HS-5 (cell line): ENCODE measurements at regions not wholly inside any gene's neighbourhood (a gene's known extent, or its start where the extent isn't known, plus 50 kb on each side); places are given as distances from the start of the nearest gene placed in this dataset.

Experiments used
- DNase-seq: peaks from one replicate; pipeline ENCODE4 v3.0.0-alpha.2; 2012; ENCODE audit warnings: low read depth

- no peak for DNase-seq
Measured at GRCh38 chr11:119885067-119885466, 156.1 kb upstream of the NECTIN1 start.

DNA sequence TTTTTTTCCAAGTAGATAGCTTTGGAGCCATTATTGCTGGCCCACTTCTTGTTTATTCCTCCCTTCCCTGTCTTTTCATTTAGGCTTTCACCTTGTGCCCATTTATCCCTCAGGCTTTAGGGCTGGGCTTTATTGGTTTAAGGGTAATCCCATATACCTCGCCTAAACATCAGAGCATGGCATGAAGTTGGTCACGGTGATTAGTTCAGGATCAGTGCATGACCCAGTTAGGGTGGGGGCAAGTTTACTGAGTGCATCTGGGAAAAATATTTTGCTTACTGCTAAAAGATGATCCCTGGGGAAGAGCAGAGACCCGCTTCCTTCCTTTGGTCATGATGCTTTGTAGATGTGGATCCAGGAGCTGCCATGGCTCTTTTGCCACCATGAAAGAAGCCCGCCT lies 153.3 kb upstream of the NECTIN1 start:
- no peak for DNase-seq

DNA sequence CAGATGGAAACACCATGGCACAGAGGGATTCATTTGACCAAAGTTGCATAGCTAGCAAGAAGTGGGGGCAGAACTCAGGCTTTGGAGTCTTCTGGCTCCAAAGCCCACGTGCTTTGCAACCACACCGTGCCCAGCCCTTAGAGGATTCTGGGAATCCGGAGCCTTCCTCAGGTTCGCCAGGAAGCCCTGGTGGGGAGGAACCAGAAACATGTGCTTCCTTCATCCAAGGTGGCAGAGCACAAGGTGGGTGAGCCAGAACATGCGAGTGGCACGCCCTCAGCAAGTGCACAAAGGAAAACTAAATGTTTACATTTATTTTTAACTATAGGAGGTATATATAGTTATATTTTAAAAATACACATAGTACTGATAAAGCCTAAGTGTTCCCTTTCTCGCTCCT lies 151.9 kb upstream of the NECTIN1 start:
- DNase-seq, result no peak

- DNase-seq, result no peak
Measured at GRCh38 chr11:119880143-119880542, 151.1 kb upstream of the NECTIN1 start.

DNA sequence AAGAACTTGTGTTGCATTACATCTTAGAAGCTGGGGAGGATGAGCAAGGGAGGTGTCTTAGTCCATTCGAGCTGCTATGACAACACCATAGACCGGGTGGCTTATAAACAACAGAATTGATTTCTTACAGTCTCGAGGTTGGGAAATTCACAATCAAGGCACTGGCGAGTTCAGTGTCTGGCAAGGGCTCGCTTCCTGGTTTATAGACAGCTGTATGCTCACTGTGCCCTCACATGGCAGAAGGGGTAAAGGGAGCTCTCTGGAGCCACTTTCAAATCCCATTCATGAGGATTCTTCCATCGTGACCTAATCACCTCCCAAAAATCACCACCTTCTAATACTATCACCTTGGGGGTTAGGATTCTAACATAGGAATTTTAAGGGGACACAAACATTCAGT lies 150.0 kb upstream of the NECTIN1 start:
- DNase-seq, result no peak

- DNase-seq, result no peak
Measured at GRCh38 chr11:119876841-119877240, 147.8 kb upstream of the NECTIN1 start.

GRCh38 chr11:119875841-119876600 lies 147.0 kb upstream of the NECTIN1 start:
- no peak for DNase-seq

GRCh38 chr11:119874660-119875238 lies 145.7 kb upstream of the NECTIN1 start:
- DNase-seq, result no peak

GRCh38 chr11:119873761-119874421 lies 144.9 kb upstream of the NECTIN1 start:
- DNase-seq, result no peak

- DNase-seq, result no peak
Measured at GRCh38 chr11:119872611-119873310, 143.8 kb upstream of the NECTIN1 start.

DNA sequence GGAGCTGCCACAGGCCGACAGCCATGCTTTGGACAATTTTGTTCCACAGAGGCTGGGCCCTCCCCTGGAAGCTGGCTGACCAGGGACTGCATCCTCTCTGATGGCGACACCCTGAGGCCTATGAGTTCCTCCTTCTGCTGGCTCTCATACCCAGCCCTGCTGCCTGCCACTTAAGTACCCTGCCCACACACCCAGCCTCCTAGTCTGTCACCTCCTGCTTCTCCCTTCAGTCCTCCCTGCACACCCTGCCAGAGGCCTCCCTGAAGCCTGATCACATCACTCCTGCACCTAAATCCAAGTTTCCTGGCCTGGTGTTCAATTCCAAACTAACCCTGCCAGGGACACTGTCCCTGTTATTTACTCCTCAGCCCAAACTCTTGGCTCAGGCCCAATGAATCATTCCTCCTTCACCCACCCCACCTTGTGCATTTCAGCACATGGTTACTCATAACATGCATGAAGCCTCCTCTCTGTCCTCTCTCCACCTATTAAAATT lies 136.7 kb upstream of the NECTIN1 start:
- DNase-seq, result no peak

DNA sequence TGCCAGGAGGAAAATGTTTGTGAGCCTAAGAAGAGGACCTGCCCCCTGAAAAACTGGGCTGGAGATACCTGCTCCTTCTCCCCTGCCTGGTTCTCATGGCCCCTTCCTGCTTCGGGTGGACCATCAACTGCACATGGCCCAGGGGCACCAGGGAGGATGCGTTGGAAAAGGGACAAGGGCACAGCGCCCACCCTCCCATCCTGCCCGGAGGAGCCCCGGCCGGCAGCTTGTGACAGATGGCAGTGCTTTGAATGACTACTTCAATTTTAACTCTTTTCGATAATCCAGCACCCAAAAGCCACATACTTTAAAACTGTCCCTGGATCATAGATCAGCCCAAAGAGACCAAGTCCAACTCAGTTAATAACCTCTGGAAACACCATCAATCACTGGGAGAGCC lies 135.8 kb upstream of the NECTIN1 start:
- DNase-seq, result no peak

DNA sequence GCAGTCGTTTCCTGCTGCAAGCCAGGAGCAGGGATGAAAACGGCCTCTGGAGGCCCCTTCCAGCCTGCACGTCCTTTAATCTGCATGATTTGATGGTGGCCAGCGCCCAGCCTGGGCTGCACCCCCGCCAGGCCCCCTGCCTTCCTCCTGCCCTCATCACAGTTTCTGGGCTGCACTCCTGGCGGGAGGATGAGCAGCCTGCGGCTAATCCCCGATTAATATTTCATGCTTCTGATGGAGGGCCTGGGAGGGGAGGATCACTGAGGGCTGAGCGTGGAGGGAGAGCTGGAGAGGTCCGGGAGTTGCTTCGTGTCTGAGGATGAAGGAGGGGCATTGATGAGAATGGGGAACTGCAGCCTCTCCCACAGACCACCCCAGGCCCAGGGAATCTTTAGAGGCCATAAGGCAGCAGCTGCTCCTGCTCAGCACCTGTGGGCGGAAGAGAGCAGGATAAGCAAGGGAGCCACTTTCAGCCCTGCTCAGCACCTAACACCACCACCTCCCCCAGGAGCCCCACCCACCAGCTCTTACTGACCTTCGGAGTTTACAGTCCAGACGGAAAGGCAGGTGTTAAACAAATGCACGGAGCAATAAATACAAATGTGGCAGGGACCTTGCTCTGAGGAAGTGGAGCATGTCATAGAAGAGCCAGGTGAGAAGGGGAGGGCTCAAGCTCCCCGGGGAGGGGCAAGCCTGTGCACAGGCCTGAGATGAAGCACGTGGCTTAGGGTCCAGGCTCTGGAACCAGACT lies 135.0 kb upstream of the NECTIN1 start:
- DNase-seq, result no peak

DNA sequence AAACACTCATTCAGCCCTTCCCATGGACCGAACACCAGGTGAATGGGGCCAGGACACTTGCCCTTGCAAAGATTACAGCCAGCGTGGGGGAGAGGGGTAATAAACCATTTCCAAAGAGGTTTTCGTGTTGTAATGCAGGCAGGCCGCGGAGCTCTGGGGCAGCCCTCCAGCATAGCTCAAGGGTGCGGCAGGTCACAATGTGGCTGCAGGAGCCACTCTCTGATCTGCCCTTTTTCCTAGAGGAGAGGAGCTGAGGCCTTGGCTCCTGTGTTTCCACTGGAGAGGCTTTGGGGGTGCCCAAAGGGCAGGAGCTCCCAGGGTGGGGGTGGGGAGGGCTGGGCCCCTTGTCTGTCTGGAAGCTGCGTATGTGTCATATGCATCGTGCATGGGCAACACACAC lies 134.2 kb upstream of the NECTIN1 start:
- DNase-seq, result no peak

DNA sequence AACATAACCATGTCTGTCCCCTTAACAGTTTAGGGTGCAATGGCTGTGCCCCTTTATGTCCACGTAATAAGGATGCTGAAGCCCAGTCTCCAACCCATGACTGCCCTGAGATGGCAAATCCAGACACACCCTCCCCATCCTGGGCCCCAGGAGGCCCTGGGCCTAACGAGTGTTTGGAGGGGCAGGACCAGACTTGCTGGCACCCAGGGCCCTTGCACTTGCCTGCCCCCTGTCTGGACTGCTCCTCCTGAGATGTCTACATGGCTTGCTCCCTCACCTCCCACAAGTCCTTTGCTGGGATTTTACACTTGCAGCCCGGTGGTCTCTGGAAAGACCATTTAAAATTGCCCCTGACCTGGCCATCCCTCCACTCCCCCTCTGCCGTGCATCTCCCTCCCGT lies 132.2 kb upstream of the NECTIN1 start:
- no peak for DNase-seq

GRCh38 chr11:119860561-119861094 lies 131.6 kb upstream of the NECTIN1 start:
- no peak for DNase-seq

DNA sequence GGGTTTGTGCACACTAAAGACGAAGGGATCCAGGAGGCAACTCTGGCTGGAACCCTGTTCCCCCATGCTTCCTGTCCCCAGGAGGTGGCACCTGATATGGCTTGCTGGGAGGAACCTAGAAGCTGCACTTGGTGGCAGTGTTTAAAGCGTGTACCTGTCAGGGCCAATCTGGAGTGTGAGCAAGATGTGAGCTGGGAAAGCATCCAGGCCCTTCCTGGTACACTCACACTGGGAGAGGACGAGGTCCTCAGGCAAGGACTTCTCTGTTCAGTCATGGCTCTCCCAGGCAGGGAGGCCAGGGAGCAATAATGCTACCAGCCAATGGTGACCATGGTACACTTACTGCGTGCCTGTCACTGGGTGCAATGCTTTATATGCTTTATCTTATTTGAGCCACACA lies 130.7 kb upstream of the NECTIN1 start:
- DNase-seq, result no peak

DNA sequence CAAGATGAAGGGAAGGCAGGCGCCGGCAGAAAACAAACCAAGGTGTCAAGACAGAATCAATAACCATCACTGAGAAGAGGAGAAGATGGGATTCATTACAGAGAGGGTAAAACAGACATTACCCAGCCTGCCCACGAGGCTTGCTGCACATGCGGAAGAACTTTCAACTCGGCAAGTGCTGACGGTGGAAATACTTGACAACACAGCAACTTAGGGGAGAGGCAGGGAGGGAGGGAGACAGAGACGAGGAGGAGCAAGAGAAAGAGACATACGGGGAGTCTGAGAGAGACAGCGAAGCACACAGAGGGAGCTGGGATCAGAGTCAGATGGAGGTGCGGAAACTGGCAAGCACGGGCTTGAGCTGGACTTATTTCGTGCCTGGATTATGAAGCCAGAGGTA lies 129.3 kb upstream of the NECTIN1 start:
- DNase-seq, result no peak

- DNase-seq, result no peak
Measured at GRCh38 chr11:119856681-119857485, 127.9 kb upstream of the NECTIN1 start.

DNA sequence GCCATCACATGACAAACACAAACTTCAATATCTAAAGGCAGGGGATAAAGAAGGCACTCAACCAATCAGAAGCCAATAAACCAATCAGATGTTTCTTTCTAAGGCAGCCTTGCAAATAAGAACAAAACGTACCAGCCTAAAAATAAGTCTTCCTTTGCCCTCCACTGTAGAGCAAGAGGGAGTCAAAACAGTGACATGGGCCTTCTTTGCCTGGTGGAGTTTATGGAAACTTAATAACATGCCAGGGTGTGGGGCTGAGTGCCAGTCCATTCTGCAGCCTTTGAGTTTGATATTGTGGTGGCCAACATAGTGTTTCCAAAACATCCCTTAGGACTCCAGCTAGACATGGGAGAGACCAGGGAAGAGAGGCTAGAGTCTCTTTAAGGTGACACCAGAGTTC lies 126.1 kb upstream of the NECTIN1 start:
- DNase-seq, result no peak

DNA sequence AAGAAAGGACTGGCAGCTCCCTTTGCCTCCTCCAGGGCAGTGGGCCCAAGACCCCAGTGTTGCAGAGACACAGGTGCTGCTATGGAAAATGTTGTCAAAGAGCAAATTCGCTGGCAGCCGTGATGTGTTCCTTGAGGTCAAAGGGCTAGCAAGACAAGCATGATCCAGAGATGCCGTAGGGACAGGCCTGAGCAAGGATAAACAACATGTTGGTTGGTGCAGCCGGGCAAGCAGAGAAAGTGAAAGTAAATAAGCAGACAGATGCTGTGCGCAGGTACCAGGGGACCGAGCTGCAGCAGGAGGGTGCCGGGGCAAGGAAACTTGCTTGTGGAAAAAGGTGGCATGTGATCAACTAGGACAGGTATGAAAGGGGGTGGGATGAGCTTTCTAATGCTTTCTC lies 125.5 kb upstream of the NECTIN1 start:
- DNase-seq, result no peak
